Sigmoid colon (tissue), 6 donors: ENCODE measurements at regions not wholly inside any gene's neighbourhood (a gene's known extent, or its start where the extent isn't known, plus 50 kb on each side); places are given as distances from the start of the nearest gene placed in this dataset.

Experiments
- DNase-seq: peaks from one replicate; pipeline ENCODE4 v3.0.0-alpha.2; 2019
- H3K27ac ChIP-seq, 4 donors: fragments of 200-600 bp; sonication (generic); one replicate each; pipeline ENCODE4 v1.5.1; 2016 to 2019; ENCODE audit warnings: mild to moderate bottlenecking in 1 of 4
- H3K27me3 ChIP-seq, 3 donors: fragments of 200-600 bp; sonication (generic); one replicate each; pipeline ENCODE4 v1.5.1; 2019; ENCODE audit warnings: mild to moderate bottlenecking in 1 of 3
- H3K36me3 ChIP-seq, 4 donors: fragments of 200-600 bp; sonication (generic); one replicate each; pipeline ENCODE4 v1.5.1; 2016 to 2019
- H3K4me1 ChIP-seq, 4 donors: fragments of 200-600 bp; sonication (generic); one replicate each; pipeline ENCODE4 v1.5.1; 2017 to 2019
- H3K4me3 ChIP-seq, 4 donors: fragments of 200-600 bp; sonication (generic); one replicate each; pipeline ENCODE4 v1.5.1; 2017 to 2019; ENCODE audit warnings: mild to moderate bottlenecking in 2 of 4, moderate library complexity in 1 of 4
- H3K9me3 ChIP-seq, 4 donors: fragments of 200-600 bp in 3 of 4; sonication (generic) in 3 of 4; one replicate each; pipeline versions ENCODE4 v1.5.1 to v1.6.1; 2013 to 2019
- EP300 ChIP-seq, 4 donors: sonication (generic); formaldehyde crosslinking; IDR thresholded peaks; one replicate each; pipeline ENCODE4 v1.6.1; 2017; ENCODE audit warnings: antibody characterized with exemption in 4 of 4
- POLR2A ChIP-seq, 2 donors: fragments of 450-650 bp; IDR thresholded peaks; one replicate each; pipeline ENCODE4 v1.6.1; 2016; ENCODE audit warnings: antibody characterized with exemption in 2 of 2, mild to moderate bottlenecking in 2 of 2, moderate library complexity in 2 of 2
- POLR2AphosphoS5 ChIP-seq, 4 donors: sonication (generic); formaldehyde crosslinking; IDR thresholded peaks; one replicate each; pipeline ENCODE4 v1.6.1; 2017; ENCODE audit warnings: antibody characterized with exemption in 4 of 4
- WGBS, 2 donors: extraction: QIAGEN DNeasy Blood & Tissue Kit; methylation state at CpG; one replicate each; pipeline ENCODE4 v1.1.7; 2013; 5-methylcytosine and 5-hydroxymethylcytosine counted together
- intact Hi-C: fragments of 100-400 bp; cut with DNase I; formaldehyde crosslinking; loops from one replicate; pipeline ENCODE4 v1.15.1; 2023
- TF ChIP-seq, protein P1 (sequence below), 4 experiments: fragments of 450-650 bp in 3 of 4; fragments of 200-600 bp in 1 of 4; IDR thresholded peaks; one replicate each; pipeline ENCODE4 v1.5.1; 2016 to 2019; ENCODE audit warnings: antibody characterized with exemption in 4 of 4, mild to moderate bottlenecking in 3 of 4, moderate library complexity in 2 of 4
- donor health status: healthy with polysubstance abuse.
- donor health status: healthy.

DNA sequence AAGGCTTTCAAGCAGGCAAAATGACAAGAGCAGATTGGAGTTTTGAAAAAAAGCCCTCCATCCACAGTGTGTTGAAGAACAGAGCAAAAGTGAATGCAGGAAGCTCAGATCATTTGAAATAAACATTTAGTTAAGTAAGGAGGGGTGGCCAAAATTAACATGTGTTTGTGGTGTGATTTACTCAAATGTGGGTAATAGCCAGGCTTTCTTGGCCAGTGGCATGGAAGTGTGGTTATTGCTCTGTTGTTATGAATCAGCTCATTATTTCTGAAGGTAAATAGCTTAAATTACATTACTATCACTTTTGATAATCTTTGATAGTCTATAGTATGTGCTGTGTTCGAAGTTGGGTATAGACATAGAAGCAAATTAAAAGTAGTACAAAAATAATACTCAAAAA lies 485.9 kb downstream of the LMO4 start:
- DNase-seq: no peak
- Histone ChIP-seq H3K36me3 (no peaks in the 10 kb centered on the region), H3K4me1 (peaks cover 0 to 33% (median 20%) of the 10 kb centered on the region in 4 donors), H3K27me3 (no peaks in the 10 kb centered on the region), H3K9me3 (no peaks in the 10 kb centered on the region), H3K27ac (no peak overlapping the region), H3K4me3 (no peak overlapping the region)
- intact Hi-C loops: no loop called here
- no peak for TF ChIP-seq POLR2A (IDR thresholded peaks at IDR 0.05)
- TF ChIP-seq EP300 (IDR thresholded peaks at IDR 0.05): no peak
- TF ChIP-seq, protein P1, sequence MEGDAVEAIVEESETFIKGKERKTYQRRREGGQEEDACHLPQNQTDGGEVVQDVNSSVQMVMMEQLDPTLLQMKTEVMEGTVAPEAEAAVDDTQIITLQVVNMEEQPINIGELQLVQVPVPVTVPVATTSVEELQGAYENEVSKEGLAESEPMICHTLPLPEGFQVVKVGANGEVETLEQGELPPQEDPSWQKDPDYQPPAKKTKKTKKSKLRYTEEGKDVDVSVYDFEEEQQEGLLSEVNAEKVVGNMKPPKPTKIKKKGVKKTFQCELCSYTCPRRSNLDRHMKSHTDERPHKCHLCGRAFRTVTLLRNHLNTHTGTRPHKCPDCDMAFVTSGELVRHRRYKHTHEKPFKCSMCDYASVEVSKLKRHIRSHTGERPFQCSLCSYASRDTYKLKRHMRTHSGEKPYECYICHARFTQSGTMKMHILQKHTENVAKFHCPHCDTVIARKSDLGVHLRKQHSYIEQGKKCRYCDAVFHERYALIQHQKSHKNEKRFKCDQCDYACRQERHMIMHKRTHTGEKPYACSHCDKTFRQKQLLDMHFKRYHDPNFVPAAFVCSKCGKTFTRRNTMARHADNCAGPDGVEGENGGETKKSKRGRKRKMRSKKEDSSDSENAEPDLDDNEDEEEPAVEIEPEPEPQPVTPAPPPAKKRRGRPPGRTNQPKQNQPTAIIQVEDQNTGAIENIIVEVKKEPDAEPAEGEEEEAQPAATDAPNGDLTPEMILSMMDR (IDR thresholded peaks at IDR 0.05): no peak
- TF ChIP-seq POLR2AphosphoS5 (IDR thresholded peaks at IDR 0.05): no peak
- WGBS, 2 donors: 59 to 80% methylated on average over 1 of the region's 1 CpG

DNA sequence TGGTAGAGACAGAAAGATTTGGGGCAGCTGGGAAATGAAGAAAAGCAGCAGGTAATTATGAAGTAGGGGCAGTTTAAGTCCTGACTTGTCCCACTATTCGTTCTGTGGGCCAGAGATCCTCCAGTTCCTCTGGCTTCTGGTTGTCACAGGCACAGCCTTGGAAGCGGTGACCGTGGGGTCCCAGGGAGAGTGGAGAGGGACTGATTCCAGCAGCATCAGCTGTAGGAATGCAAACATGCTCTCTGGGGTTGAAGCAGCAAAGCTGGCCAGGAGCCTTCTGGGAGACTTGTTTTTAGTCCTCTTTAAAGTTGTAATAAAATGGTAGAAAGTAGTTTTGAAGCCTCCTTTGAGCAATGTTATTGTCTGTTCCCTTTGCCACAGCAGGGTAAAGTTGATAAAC lies 488.0 kb downstream of the LMO4 start:
- H3K27ac ChIP-seq: peak overlapping the region in 2 of 4 donors; percentile 13 to 19

DNA sequence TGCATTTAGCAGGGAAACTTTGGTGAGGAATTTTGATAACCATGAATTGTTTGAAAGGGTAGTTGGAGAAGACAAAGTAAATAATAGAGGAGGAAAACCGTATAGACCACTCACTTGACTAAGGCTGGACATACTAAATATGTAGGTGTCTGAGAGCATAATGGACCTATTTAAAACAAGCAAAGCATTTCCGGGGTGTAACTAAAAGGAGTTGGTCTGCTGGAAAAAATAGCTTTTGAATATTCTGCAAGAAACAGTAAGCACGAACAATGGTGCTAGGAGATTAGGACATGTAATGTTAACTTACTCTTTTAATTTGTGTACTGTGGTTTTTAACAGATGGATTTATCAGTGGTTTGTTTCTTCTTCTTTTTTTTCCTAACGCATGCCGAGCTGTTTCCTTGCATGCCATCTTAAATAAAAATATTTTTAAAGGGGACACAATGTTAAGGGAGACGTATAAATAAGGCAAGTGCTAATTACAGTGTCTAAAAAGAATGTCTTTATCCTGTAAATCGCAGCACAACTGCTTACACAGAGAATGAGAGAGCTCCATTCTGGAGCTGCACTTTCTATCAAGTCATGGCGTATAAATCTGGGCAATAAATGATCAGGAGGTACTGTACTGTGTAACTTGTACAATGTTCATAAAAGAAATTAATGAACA lies 492.1 kb downstream of the LMO4 start:
- intact Hi-C loops: no loop called here
- TF ChIP-seq POLR2AphosphoS5 (IDR thresholded peaks at IDR 0.05) (no peak), EP300 (IDR thresholded peaks at IDR 0.05) (no peak), POLR2A (IDR thresholded peaks at IDR 0.05) (no peak)
- TF ChIP-seq, protein P1 (IDR thresholded peaks at IDR 0.05): no peak
- H3K4me1 ChIP-seq: peaks cover 0 to 33% (median 20%) of the 10 kb centered on the region in 4 donors
- H3K9me3 ChIP-seq: no peaks in the 10 kb centered on the region
- H3K27me3 ChIP-seq: no peaks in the 10 kb centered on the region
- H3K36me3 ChIP-seq: no peaks in the 10 kb centered on the region
- DNase-seq: no peak
- WGBS, 2 donors: 62 to 79% methylated on average over 8 of the region's 8 CpGs
- peak overlapping the region in 1 of 4 donors; percentile 6 for H3K27ac ChIP-seq
- no peak overlapping the region for H3K4me3 ChIP-seq

More for the DNA sequence above, 488.0 kb downstream of the LMO4 start:
- Histone ChIP-seq H3K27me3 (no peaks in the 10 kb centered on the region), H3K36me3 (no peaks in the 10 kb centered on the region), H3K9me3 (no peaks in the 10 kb centered on the region), H3K4me1 (peaks cover 0 to 51% (median 30%) of the 10 kb centered on the region in 4 donors), H3K4me3 (no peak overlapping the region)
- DNase-seq: peak; percentile 60
- intact Hi-C loops: no loop called here
- TF ChIP-seq, protein P1 (IDR thresholded peaks at IDR 0.05): no peak
- no peak for TF ChIP-seq POLR2AphosphoS5 (IDR thresholded peaks at IDR 0.05)
- WGBS, 2 donors: 69 to 81% methylated on average over 3 of the region's 3 CpGs

DNA sequence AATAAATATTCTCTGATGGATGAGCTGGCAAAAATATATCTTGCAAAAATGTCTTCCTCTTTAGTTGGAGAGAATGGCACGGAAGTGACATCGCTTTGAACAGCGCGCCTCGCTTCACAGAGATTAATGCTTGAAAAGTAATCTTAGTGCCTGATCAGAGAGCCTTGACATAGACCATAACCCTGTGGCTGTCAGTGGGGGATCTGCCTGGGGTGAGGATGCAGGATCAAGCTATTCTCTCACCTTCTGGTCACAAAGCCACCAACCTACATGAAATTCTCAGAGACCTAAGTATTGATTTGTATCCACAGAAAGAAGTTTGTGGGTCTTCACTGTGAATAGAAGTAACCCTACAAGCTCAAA lies 492.6 kb downstream of the LMO4 start:
- H3K4me1 ChIP-seq: peaks cover 0 to 28% (median 17%) of the 10 kb centered on the region in 4 donors
- no peak overlapping the region for H3K4me3 ChIP-seq
- no peaks in the 10 kb centered on the region for H3K27me3 ChIP-seq
- H3K36me3 ChIP-seq: no peaks in the 10 kb centered on the region
- no peaks in the 10 kb centered on the region for H3K9me3 ChIP-seq
- H3K27ac ChIP-seq: no peak overlapping the region
- intact Hi-C loops: no loop called here
- TF ChIP-seq, protein P1 (IDR thresholded peaks at IDR 0.05): no peak
- TF ChIP-seq EP300 (IDR thresholded peaks at IDR 0.05): no peak
- TF ChIP-seq POLR2A (IDR thresholded peaks at IDR 0.05): no peak
- no peak for TF ChIP-seq POLR2AphosphoS5 (IDR thresholded peaks at IDR 0.05)
- no peak for DNase-seq
- WGBS, 2 donors: 97 to 99% methylated on average over 5 of the region's 5 CpGs
